ENCODE measurements at regions not wholly inside any gene's neighbourhood (a gene's known extent, or its start where the extent isn't known, plus 50 kb on each side); places are given as distances from the start of the nearest gene placed in this dataset.

- TF ChIP-seq, protein P1, sequence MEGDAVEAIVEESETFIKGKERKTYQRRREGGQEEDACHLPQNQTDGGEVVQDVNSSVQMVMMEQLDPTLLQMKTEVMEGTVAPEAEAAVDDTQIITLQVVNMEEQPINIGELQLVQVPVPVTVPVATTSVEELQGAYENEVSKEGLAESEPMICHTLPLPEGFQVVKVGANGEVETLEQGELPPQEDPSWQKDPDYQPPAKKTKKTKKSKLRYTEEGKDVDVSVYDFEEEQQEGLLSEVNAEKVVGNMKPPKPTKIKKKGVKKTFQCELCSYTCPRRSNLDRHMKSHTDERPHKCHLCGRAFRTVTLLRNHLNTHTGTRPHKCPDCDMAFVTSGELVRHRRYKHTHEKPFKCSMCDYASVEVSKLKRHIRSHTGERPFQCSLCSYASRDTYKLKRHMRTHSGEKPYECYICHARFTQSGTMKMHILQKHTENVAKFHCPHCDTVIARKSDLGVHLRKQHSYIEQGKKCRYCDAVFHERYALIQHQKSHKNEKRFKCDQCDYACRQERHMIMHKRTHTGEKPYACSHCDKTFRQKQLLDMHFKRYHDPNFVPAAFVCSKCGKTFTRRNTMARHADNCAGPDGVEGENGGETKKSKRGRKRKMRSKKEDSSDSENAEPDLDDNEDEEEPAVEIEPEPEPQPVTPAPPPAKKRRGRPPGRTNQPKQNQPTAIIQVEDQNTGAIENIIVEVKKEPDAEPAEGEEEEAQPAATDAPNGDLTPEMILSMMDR (conservative IDR thresholded peaks at IDR 0.05; ENCODE audit: low read depth, low read length) = no peak
- TF ChIP-seq EZH2 (IDR thresholded peaks at IDR 0.05; ENCODE audit: borderline replicate concordance, low read depth, low read length, poor library complexity, severe bottlenecking) = no peak
These were observed 208.0 kb upstream of the ANKRD55 start for GRCh38 chr5:56440871-56441740.
